GM12864 (cell line): ENCODE measurements at regions not wholly inside any gene's neighbourhood (a gene's known extent, or its start where the extent isn't known, plus 50 kb on each side); places are given as distances from the start of the nearest gene placed in this dataset.
"Not testable (repeated sequence)": the region's sequence is repeated elsewhere in the genome, so short reads cannot be mapped to it uniquely, and the experiment has no call there.

Experiments
- DNase-seq: peaks from one replicate; pipeline ENCODE4 v3.0.0-alpha.2; 2011; ENCODE audit warnings: low read depth
- H3K4me3 ChIP-seq: 2 replicates; pipeline ENCODE4 v1.5.1; 2011; ENCODE audit warnings: mild to moderate bottlenecking, low read depth, low read length, control low read depth
- CTCF ChIP-seq: IDR thresholded peaks from 2 replicates; pipeline ENCODE4 v1.5.1; 2011; ENCODE audit warnings: low read depth, mild to moderate bottlenecking, moderate library complexity, low read length, control low read depth, inconsistent platforms; ENCODE audit errors: missing control alignments

DNA sequence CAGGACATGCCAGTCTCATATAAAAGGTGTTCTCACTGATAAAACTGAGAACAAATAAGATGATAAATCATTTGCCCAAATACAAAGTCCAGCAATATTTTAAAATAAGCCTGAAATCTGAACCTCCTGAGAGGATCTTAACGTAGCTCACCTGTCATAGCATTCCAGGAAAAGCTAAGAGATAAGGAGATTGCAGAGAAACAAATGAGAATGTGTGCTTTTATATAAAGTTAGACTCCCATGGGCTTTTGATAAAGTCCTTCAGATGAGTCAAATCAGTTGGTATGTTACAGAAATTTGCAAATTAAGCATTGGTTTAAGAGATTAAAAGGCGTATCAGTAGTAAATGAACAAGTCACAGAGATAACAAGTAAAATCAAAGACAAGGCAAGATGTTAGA lies 452.9 kb upstream of the CHAC2 start:
- no peak overlapping the region for H3K4me3 ChIP-seq
- TF ChIP-seq CTCF = no peak
- DNase-seq = no peak

DNA sequence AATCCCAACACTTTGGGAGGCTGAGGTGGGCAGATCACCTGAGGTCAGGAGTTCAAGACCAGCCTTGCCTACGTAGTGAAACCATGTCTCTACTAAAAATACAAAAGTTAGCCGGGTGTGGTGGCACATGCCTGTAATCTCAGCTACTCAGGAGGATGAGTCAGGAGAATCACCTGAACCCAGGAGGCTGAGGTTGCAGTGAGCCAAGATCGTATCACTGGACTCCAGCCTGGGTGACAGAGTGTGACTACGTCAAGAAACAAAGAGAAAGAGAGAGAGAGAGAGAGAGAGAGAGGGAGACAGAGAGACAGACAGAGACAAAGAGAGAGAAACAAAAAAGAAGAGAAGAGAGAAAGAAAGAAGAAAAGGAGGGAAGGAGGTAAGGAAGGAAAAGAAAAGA lies 454.0 kb upstream of the CHAC2 start:
- not testable (repeated sequence) for H3K4me3 ChIP-seq, DNase-seq

GRCh38 chr2:53312721-53313120 lies 454.9 kb upstream of the CHAC2 start:
- no peak for DNase-seq
- TF ChIP-seq CTCF = no peak
- H3K4me3 ChIP-seq = no peak overlapping the region

DNA sequence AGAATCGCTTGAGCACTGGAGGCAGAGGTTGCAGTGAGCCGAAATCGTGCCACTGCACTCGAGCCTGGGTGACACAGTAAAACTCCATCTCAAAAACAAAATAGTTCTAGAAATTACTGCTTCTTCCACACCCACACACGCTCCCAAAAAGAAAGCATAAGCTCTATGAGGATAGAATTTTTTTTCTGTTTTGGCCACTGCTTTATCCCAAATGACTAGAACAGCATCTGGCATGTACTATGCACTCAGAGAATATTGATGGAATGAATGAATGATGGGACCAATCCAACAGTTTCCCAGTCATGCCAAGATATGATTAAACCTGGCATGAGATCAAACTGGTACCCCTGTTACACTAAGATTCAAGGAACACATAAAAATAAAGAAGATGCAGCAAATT lies 455.4 kb upstream of the CHAC2 start:
- H3K4me3 ChIP-seq = no peak overlapping the region
- TF ChIP-seq CTCF = no peak
- no peak for DNase-seq

DNA sequence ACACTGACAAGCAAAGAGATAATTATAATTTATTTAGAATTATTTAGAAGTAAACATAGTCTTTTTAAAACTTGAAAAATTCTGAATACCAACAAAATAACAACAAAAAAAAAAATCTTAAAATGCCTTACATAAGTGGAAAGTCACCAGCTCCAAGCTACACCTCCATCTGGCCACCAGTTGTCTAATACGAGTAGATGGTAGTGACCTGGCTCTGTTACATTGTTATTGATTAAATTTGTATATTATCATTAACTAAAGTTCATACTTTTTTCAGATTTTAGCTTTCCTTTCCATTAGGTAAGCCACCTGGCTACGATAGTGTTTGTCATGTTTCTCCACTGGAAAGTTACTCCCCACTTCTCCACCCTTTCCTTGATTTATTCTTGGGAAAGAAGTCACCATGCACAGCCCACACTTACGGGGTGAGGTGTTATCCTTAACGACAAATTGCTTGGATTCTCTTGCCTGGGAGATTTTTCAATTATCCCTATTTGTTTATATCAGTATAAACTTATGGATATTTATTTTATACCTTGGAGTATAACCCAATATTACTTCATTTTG lies 464.5 kb upstream of the CHAC2 start:
- TF ChIP-seq CTCF = no peak
- DNase-seq = no peak
- H3K4me3 ChIP-seq = no peak overlapping the region

GRCh38 chr2:53302455-53302854 lies 465.1 kb upstream of the CHAC2 start:
- no peak overlapping the region for H3K4me3 ChIP-seq
- no peak for TF ChIP-seq CTCF
- DNase-seq = no peak

DNA sequence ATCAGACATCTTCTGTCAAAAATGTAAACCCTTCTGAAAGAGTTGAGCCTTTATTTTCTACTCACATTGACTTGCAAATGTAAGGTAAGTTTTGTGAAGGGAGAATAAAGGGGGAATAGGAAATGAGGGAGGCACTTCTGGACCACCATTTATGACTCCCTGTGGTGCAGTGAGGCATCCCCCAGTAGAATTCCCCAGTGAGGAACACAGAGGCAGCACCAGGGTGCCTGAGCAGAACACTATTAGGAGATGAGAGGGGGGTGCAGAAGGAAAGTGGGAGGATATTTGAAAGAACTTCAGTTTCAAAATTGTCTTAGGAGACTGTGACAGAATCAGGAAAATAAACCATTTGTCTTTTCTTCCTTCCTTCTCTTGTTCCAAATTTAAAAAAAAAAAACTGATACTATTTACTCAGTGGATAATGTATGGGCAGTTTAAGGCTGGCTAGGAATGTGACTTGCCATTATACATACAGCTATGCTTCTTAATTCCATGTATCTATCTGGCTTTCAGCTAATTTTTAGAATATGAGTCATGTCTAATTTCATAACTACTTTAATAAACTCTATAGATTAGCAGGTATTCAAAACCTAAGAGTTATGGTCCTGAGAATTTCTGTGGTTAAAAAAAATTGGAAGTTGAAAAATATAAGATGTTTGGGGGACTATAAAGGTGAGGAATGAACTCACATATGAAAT lies 478.1 kb upstream of the CHAC2 start:
- no peak overlapping the region for H3K4me3 ChIP-seq
- DNase-seq = no peak
- no peak for TF ChIP-seq CTCF
